CD4-positive, CD25-positive, alpha-beta regulatory T cell (primary cell): ENCODE measurements at regions not wholly inside any gene's neighbourhood (a gene's known extent, or its start where the extent isn't known, plus 50 kb on each side); places are given as distances from the start of the nearest gene placed in this dataset.

ENCODE experiments used
- ATAC-seq, 2 donors: fragments of 150-1000 bp; cut with Tn5 transposase; one replicate each; pipeline ENCODE4 v1.10.0; 2021; ENCODE audit warnings: low read depth in 2 of 2, moderate number of reproducible peaks in 2 of 2, moderate library complexity in 1 of 2
- DNase-seq, 3 donors: peaks; one replicate each; pipeline versions ENCODE4 v3.0.0 to v3.0.0-alpha.2; 2012 to 2022; ENCODE audit warnings: mixed read lengths in 1 of 3
- H3K27ac ChIP-seq: one replicate; pipeline ENCODE4 v1.7.0; 2013; ENCODE audit warnings: mild to moderate bottlenecking, low read length; ENCODE audit not compliant: insufficient read depth, poor library complexity, severe bottlenecking
- H3K27me3 ChIP-seq: one replicate; pipeline ENCODE4 v1.7.0; 2013; ENCODE audit warnings: low read length; ENCODE audit not compliant: control insufficient read depth, insufficient read depth
- H3K36me3 ChIP-seq: one replicate; pipeline ENCODE4 v1.7.0; 2013; ENCODE audit warnings: mild to moderate bottlenecking, low read length, moderate library complexity; ENCODE audit not compliant: control insufficient read depth, insufficient read depth
- H3K4me1 ChIP-seq: 2 replicates; pipeline ENCODE4 v1.7.0; 2013; ENCODE audit warnings: mild to moderate bottlenecking, low read length; ENCODE audit not compliant: insufficient read depth, control insufficient read depth, poor library complexity, severe bottlenecking
- H3K4me3 ChIP-seq: one replicate; pipeline ENCODE4 v1.7.0; 2013; ENCODE audit warnings: low read depth, mild to moderate bottlenecking, low read length, moderate library complexity
- H3K9me3 ChIP-seq, 2 experiments: 1 replicate in 1 of 2; 2 replicates in 1 of 2; pipeline ENCODE4 v1.7.0; 2013; ENCODE audit warnings: low read length in 2 of 2, mild to moderate bottlenecking in 1 of 2, moderate library complexity in 1 of 2; ENCODE audit not compliant: control insufficient read depth in 2 of 2
- H3K27ac Mint-ChIP-seq, 3 donors: one replicate each; pipeline ENCODE4 v1.8.0; 2020 to 2022; ENCODE audit warnings: mild to moderate bottlenecking in 3 of 3, mixed read lengths in 3 of 3, moderate library complexity in 2 of 3
- H3K27me3 Mint-ChIP-seq: one replicate; pipeline ENCODE4 v1.8.0; 2022; ENCODE audit warnings: mild to moderate bottlenecking, mixed read lengths
- H3K36me3 Mint-ChIP-seq: one replicate; pipeline ENCODE4 v1.8.0; 2020; ENCODE audit warnings: mixed read lengths
- H3K4me1 Mint-ChIP-seq, 4 donors: one replicate each; pipeline ENCODE4 v1.8.0; 2020 to 2022; ENCODE audit warnings: mixed read lengths in 4 of 4, mild to moderate bottlenecking in 1 of 4
- H3K4me3 Mint-ChIP-seq, 4 donors: one replicate each; pipeline ENCODE4 v1.8.0; 2020 to 2022; ENCODE audit warnings: mild to moderate bottlenecking in 4 of 4, mixed read lengths in 4 of 4, moderate library complexity in 3 of 4
- H3K9me3 Mint-ChIP-seq, 7 donors: one replicate each; pipeline ENCODE4 v1.8.0; 2020 to 2022; ENCODE audit warnings: mixed read lengths in 7 of 7, mild to moderate bottlenecking in 3 of 7, moderate library complexity in 2 of 7

- Mint-ChIP-seq H3K27ac (no peak overlapping the region), H3K36me3 (no peaks in the 10 kb centered on the region)
Observed at GRCh38 chr20:22770241-22770800, 185.9 kb upstream of the FOXA2 start.

GRCh38 chr20:22771706-22772105, 187.3 kb upstream of the FOXA2 start:
- Mint-ChIP-seq H3K4me3 (no peak overlapping the region), H3K36me3 (no peaks in the 10 kb centered on the region), H3K9me3 (peaks cover 0 to 6% (median 0%) of the 10 kb centered on the region in 7 donors), H3K4me1 (no peaks in the 10 kb centered on the region), H3K27ac (no peak overlapping the region), H3K27me3 (no peaks in the 10 kb centered on the region)
- H3K36me3 ChIP-seq = no peaks in the 10 kb centered on the region
- ATAC-seq (no peak), DNase-seq (no peak)
- H3K4me1 ChIP-seq = no peaks in the 10 kb centered on the region
- no peaks in the 10 kb centered on the region for H3K9me3 ChIP-seq
- H3K27ac ChIP-seq = no peak overlapping the region
- H3K4me3 ChIP-seq = no peak overlapping the region
- no peaks in the 10 kb centered on the region for H3K27me3 ChIP-seq

More at GRCh38 chr20:22770241-22770800, 185.9 kb upstream of the FOXA2 start:
- Mint-ChIP-seq H3K27me3 (no peaks in the 10 kb centered on the region), H3K9me3 (peaks cover 0 to 5% (median 0%) of the 10 kb centered on the region in 7 donors), H3K4me1 (no peaks in the 10 kb centered on the region), H3K4me3 (no peak overlapping the region)
- H3K4me1 ChIP-seq = no peaks in the 10 kb centered on the region
- DNase-seq (no peak), ATAC-seq (no peak)
- H3K4me3 ChIP-seq = no peak overlapping the region
- no peaks in the 10 kb centered on the region for H3K27me3 ChIP-seq
- no peak overlapping the region for H3K27ac ChIP-seq
- H3K36me3 ChIP-seq = no peaks in the 10 kb centered on the region
- no peaks in the 10 kb centered on the region for H3K9me3 ChIP-seq

- ATAC-seq (no peak), DNase-seq (no peak)
- Histone ChIP-seq H3K27ac (no peak overlapping the region), H3K36me3 (no peaks in the 10 kb centered on the region), H3K27me3 (no peaks in the 10 kb centered on the region), H3K4me3 (no peak overlapping the region), H3K9me3 (no peaks in the 10 kb centered on the region), H3K4me1 (no peaks in the 10 kb centered on the region)
- no peaks in the 10 kb centered on the region for H3K27me3 Mint-ChIP-seq
- no peaks in the 10 kb centered on the region for H3K36me3 Mint-ChIP-seq
- no peak overlapping the region for H3K27ac Mint-ChIP-seq
- no peaks in the 10 kb centered on the region for H3K4me1 Mint-ChIP-seq
- no peak overlapping the region for H3K4me3 Mint-ChIP-seq
- peaks cover 0 to 6% (median 0%) of the 10 kb centered on the region in 7 donors for H3K9me3 Mint-ChIP-seq
Observed at GRCh38 chr20:22773344-22773743, 189.0 kb upstream of the FOXA2 start.

GRCh38 chr20:22775256-22775655, 190.9 kb upstream of the FOXA2 start:
- H3K36me3 ChIP-seq = no peaks in the 10 kb centered on the region
- DNase-seq (no peak), ATAC-seq (no peak)
- no peaks in the 10 kb centered on the region for H3K4me1 Mint-ChIP-seq
- no peaks in the 10 kb centered on the region for H3K4me1 ChIP-seq
- H3K9me3 ChIP-seq = no peaks in the 10 kb centered on the region
- H3K9me3 Mint-ChIP-seq = peaks cover 0 to 3% (median 0%) of the 10 kb centered on the region in 7 donors
- H3K27me3 Mint-ChIP-seq = no peaks in the 10 kb centered on the region
- H3K27me3 ChIP-seq = no peaks in the 10 kb centered on the region
- H3K36me3 Mint-ChIP-seq = no peaks in the 10 kb centered on the region
- no peak overlapping the region for H3K4me3 Mint-ChIP-seq
- H3K27ac Mint-ChIP-seq = no peak overlapping the region
- H3K4me3 ChIP-seq = no peak overlapping the region
- no peak overlapping the region for H3K27ac ChIP-seq

- no peaks in the 10 kb centered on the region for H3K9me3 ChIP-seq
- no peaks in the 10 kb centered on the region for H3K4me1 Mint-ChIP-seq
- H3K9me3 Mint-ChIP-seq = peaks cover 0 to 3% (median 0%) of the 10 kb centered on the region in 7 donors
- no peaks in the 10 kb centered on the region for H3K27me3 Mint-ChIP-seq
- DNase-seq (no peak), ATAC-seq (no peak)
- H3K4me1 ChIP-seq = no peaks in the 10 kb centered on the region
- H3K4me3 ChIP-seq = no peak overlapping the region
- no peaks in the 10 kb centered on the region for H3K27me3 ChIP-seq
- no peak overlapping the region for H3K4me3 Mint-ChIP-seq
- no peak overlapping the region for H3K27ac Mint-ChIP-seq
- H3K36me3 ChIP-seq = no peaks in the 10 kb centered on the region
- H3K27ac ChIP-seq = no peak overlapping the region
- no peaks in the 10 kb centered on the region for H3K36me3 Mint-ChIP-seq
Observed at GRCh38 chr20:22775671-22776139, 191.3 kb upstream of the FOXA2 start.

GRCh38 chr20:22776369-22776768, 192.0 kb upstream of the FOXA2 start:
- Histone ChIP-seq H3K9me3 (no peaks in the 10 kb centered on the region), H3K36me3 (no peaks in the 10 kb centered on the region), H3K27me3 (no peaks in the 10 kb centered on the region), H3K4me3 (no peak overlapping the region), H3K4me1 (no peaks in the 10 kb centered on the region), H3K27ac (no peak overlapping the region)
- Mint-ChIP-seq H3K4me3 (no peak overlapping the region), H3K27ac (no peak overlapping the region), H3K9me3 (peaks cover 0 to 3% (median 0%) of the 10 kb centered on the region in 7 donors), H3K36me3 (no peaks in the 10 kb centered on the region), H3K4me1 (no peaks in the 10 kb centered on the region), H3K27me3 (no peaks in the 10 kb centered on the region)
- ATAC-seq (no peak), DNase-seq (no peak)

- Histone ChIP-seq H3K27ac (no peak overlapping the region), H3K4me3 (no peak overlapping the region), H3K36me3 (no peaks in the 10 kb centered on the region), H3K4me1 (no peaks in the 10 kb centered on the region), H3K9me3 (no peaks in the 10 kb centered on the region), H3K27me3 (no peaks in the 10 kb centered on the region)
- no peak for ATAC-seq
- H3K4me3 Mint-ChIP-seq = no peak overlapping the region
- no peaks in the 10 kb centered on the region for H3K36me3 Mint-ChIP-seq
- no peak for DNase-seq
- no peaks in the 10 kb centered on the region for H3K4me1 Mint-ChIP-seq
- H3K27me3 Mint-ChIP-seq = no peaks in the 10 kb centered on the region
- H3K27ac Mint-ChIP-seq = no peak overlapping the region
- peaks cover 0 to 3% (median 0%) of the 10 kb centered on the region in 7 donors for H3K9me3 Mint-ChIP-seq
Observed at GRCh38 chr20:22779878-22780277, 195.5 kb upstream of the FOXA2 start.

GRCh38 chr20:22781869-22782268, 197.5 kb upstream of the FOXA2 start:
- DNase-seq = no peak
- Mint-ChIP-seq H3K9me3 (peaks cover 0 to 3% (median 0%) of the 10 kb centered on the region in 7 donors), H3K27me3 (no peaks in the 10 kb centered on the region), H3K27ac (peak overlapping the region in 1 of 3 donors; percentile 52), H3K4me1 (no peaks in the 10 kb centered on the region), H3K36me3 (no peaks in the 10 kb centered on the region), H3K4me3 (no peak overlapping the region)
- Histone ChIP-seq H3K9me3 (no peaks in the 10 kb centered on the region), H3K4me3 (no peak overlapping the region), H3K4me1 (no peaks in the 10 kb centered on the region), H3K36me3 (no peaks in the 10 kb centered on the region), H3K27me3 (no peaks in the 10 kb centered on the region), H3K27ac (no peak overlapping the region)
- ATAC-seq = no peak
